ENCODE measurements at regions not wholly inside any gene's neighbourhood (a gene's known extent, or its start where the extent isn't known, plus 50 kb on each side); places are given as distances from the start of the nearest gene placed in this dataset.

DNA sequence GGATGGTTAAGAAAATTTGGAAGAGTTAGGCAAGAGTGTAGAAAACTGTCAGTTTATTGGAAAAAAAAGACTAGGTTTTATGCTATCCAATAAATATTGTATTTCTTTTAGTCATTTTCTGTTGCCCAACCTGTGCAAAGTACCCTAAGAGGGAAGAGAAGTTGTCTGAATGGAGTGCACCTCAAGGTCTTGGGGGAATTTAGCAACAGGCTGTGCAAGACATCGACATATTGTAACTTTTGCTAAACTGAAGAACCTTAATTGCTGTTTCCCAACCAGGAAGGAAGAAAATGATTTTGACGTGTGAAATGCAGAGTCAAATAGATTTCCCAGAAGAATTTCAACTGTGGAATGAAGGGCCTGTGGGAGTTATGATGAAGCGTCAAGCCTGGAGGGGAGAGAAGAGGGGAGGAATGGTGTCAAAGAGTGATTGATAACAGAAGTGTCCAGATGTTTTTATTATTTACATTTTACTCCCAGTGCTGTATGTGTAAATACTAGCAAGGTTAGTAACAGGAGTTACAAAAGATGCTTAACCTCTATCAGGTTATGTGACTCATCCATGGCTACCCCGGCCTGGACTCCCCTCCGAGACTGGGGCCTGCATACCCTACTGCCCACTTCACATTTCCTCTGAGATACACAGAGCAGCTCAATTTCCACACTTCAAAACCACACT is 246.8 kb downstream of the MYLK4 start:
- DNase-seq (ENCODE audit: low read depth): peak; percentile 28

DNA sequence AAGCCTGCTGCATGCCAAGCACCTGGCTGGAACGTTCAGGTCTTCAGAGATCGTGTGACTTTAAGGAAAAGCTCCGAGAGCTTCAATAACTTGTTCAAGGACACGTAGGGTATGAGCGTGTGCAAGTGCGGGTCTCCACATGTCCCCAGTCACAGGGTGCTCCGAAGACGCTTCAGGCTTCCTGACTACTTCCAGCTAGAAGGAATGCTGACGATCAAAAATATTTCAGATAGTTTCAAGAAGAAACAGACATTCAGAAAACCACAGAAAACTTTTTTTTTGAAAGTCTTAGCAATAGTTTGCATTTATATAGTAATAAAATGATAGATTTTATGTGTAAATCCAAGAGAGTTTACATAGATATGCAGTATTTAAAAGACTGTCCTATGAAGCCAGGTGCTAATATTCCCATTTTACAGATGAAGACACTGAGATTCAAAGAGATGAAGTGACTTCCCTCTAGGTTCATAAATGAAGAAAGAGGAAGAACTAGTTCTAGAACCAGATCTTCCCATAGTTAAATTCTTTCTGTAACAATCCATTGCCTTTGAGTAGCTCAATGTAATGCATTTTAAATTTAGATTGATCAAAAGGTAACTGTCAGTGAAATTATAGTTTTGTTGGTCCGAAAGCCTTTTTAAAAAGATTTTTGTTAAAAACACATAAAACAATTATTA is 247.6 kb downstream of the MYLK4 start:
- no peak for DNase-seq (ENCODE audit: low read depth)

DNA sequence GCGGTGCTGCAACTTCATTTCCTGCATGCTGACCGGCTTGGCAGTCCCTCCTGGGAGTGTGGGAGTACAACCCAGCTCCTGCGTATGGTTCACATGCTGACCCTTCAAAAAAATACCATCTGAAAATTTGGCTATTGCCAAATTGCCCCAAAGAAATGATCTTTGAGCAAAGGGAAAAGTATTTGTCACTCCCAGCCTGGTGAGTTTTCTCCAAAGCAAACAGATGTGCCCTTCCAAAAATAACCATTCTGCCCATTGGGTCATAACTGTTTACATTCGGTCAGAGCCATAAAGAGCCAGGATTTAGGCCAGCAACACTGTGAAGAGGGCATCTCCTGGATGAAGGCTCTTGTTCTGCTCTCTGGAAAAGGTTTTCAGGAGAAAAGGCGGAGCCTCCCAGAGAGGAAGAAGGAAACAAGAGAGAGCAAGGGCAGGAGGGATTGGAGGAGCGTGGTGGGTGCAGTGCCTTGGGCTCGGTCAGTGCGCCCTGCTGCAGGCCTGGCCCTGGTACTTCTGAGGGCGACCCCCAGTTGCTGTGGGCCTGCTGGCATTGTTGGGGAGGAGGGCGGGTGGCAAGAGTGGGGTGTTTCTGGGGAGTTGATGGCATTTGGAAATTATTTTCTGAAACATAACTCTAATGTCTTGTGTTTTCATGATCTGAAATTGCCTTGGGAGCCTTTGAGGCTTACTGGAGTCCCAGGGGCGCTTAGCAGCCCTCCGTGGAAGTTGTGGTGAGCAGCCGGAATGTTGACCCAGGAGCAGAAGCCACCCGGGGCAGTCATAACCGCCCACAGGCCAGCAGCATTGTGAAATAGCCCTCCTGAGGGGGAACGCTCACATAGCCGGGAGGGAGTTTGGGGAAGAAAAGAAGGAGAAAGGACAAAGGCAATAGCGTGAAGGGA is 248.4 kb downstream of the MYLK4 start:
- DNase-seq (ENCODE audit: low read depth): no peak

DNA sequence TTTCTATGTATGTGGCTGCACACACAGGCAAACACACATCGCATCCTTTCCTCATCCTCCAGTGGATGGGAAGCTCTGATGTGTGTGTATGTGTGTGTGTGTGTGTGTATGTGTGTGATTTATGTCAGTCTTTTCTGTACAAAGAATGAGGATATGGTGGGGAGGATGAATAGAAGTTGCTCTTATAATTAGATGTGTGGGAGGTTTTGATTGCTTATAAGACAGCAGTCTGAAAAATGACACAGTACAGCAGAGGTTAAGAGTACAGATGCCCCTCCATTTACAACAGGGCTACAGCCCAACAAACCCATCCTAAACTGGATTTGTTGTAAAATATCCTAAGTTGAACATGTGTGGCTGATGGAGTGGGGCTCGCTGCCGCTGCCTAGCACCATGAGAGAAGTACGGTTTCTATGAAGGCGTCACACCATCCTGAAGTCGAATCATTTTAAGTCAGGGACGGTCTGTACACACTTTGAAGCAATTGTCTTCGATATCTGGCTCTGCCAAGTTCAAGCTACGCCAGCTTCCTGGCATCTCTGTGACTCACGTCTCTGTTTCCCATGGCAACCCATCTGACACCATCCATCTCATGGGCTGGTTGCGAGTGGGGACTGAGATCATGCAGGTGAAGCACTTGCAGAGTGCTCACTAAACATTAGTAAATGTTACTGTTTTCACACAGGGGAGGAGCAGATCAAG is 252.6 kb downstream of the MYLK4 start:
- DNase-seq (ENCODE audit: low read depth): peak; percentile 83

DNA sequence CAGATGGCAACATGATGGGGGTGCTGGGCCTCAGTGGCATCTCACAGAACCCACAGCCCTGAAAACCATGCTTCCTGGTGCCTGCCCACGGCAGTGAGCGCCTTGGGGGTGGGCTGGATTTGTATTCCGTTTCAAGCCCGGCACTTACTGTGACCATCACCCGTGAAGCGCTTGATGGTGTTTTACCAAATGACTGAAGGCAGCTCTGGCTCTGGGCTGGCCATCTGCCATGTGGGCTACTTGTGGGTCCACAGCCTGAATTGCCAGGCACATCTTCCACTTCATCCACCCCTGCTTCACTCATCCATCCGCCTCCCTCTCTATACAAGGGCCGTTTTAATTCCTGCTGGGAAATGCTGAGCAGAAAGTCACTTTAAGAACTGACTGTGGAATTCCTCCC is 250.9 kb upstream of the GMDS start:
- DNase-seq (ENCODE audit: low read depth): no peak

DNA sequence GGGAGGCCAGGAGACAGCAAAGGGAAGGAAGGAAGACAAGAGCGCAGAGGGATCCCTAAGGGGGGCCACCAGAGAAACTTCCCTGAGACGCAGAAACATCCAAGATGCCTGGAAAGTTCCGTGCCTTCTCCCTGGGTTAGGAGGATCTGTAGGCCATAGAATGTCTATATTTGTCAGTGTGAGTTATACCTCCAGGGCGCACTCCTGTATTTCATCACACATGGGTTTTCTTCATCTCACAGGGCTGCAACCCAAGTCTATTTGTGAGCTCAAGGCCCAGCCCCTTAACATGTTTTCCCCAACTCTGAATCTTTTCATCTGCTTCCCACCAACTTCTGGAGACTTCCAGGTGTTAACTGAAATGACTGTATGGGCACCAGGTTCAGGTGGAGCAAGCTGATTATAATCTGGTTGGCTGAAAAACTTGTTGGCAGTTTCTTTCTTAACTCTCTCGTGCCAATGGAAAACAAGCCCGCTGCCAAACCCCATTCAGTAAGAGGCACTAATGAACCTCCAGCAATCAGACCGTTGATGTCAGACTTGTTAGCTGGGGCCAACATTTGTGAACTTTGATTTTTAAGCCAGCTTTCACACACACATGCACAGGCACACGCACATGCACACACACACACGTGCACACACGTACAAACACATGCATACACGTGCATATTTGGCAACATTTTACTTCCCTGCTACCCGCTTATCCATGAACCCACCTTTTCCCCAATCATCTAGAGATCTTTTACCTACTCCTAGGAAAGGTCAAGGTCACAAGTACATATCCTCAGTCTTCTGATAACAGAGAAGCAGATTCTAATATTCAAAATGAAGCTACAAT is 247.5 kb upstream of the GMDS start:
- DNase-seq (ENCODE audit: low read depth): no peak

DNA sequence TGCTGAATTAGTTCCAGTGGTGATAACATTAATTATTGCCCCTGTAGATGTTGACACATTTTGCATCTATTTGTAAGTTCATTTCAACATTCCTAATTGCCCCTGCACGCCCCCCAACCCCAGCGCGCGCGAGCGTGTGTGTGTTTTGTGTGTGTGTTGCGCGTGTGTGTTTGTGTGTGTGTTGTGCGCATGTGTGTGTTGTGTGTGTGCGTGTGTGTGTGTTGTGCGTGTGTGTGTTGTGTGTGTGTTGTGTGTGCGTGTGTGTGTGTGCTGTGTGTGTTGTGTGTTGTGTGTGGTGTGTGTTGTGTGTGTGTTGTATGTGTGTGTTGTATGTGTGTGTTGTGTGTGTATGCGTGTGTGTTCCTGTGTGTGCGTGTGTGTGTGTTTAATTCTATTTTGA is 245.7 kb upstream of the GMDS start:
- DNase-seq (ENCODE audit: low read depth): no peak

DNA sequence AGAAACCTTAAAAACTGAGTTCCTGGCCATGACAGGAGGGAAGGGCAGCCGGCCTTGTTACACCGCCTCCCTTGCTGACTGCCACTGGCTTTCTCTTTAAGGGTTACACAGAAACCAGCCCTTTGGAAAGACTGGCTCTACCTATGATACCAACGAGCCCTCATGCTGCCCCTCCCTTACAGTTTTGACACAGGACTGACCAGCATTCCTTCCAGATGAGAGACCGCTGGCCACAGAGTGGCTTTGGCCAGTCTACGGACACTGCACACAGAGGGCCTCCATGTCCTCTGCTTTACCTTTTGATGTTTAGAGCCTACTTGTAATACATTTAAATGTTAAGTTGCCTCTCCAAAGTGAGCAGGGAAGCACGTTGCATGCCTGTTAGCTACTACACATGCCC is 243.2 kb upstream of the GMDS start:
- DNase-seq (ENCODE audit: low read depth): no peak

DNA sequence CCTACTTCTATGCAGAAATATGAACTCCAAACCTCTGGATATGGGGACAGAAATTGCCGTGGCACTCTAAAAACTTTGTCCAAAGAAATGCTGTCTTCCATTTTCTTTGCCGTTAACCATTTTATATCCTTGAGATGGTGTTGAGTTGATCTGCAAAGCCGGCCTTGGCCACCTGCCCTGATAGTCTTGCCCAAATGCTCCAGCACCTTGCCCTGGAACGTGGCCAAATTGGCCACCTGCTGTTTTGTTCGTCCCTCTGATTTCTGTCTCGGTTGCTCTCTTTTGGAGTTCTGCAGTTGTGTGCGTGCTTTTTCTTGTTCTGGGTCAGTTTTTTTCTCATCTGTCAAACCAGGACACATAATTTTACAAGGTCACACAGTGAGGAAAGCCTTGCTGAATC is 239.7 kb upstream of the GMDS start:
- DNase-seq (ENCODE audit: low read depth): no peak

DNA sequence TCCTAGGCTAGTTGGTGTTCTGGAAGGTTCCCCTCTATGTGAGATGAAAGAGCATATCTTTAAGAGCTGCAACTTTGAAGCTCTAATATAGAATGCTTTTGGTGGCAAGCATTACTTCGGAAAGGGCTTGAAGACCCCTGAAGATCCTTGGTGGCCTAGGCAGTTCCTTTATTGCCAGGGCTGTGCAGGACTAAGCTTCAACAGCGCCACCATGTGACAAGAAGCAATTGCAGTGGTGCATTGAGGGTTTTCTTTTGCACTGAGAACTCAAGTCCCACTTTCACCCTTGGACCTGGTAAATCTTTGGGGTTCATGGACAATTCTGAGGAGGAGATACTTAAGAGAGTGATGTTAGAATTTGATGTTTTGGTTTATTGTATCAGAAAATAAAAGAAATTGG is 237.4 kb upstream of the GMDS start:
- DNase-seq (ENCODE audit: low read depth): no peak

DNA sequence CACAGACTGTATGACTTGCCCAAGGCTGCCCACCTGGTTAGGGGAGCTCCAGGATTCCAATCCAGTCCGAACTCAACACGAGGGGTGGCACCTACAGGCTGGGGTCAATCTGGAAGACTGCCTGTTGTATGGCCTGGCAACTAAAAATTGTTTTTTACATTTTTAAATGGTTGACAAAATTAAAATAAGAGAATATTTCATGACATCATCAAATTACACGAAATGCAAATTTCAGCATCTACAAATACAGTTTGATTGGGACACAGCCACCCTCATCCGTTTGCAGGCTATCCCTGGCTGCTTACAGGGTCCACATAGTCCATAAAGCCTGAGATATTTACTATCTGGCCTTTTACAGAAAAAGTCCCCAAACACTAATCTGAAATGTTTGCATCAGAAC is 235.9 kb upstream of the GMDS start:
- no peak for DNase-seq (ENCODE audit: low read depth)

DNA sequence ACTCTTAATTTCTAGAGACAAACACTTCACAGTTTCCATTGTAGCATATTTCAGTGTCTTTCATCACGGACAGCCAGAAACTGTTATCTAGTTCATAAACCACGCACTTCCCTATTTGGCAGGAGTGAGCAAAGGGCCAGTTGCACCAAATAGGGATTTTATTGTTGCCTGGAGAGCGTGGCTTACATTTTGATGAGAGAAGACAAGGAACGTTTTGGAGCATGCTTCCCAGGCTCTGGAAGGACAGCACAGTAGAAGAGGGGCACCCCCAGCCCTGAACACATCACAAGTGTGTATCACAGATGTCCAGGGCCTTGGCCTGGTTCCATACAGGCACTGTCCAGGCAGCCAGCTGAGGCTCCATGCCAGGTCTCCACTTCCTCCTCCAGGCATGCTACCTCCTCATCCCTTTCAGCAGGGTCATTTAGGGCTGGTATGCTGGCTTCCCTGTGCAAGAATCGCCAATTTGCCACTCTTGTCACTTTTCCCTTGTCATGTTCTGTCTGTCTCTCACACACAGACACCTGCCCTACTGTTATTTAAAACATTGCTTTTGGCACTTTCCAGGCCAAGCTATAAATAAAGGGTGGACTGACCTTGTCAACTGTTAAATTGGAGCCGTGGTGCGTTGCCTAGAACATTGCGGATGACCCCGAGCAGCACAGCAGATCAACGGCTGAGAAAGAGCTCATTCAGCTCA is 235.0 kb upstream of the GMDS start:
- DNase-seq (ENCODE audit: low read depth): no peak

DNA sequence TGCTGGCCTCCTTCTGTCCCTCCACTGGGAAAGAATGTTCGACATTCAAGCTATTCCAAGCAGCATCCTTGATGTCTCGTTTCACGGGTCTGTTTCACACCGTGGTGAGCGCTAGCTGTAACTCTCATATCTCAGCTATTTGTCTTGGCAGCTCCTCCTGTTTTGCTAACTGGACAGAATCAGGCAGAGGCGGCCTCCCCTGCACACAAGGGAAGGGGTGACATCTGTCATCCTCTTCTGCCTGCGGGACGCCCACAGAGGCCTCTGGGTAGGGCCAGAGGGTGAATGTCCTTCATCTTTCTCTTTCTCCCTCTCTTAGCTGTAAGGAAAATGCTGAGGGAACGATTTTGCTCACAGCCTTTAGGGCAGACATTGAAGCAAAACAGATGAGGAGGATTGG is 232.8 kb upstream of the GMDS start:
- no peak for DNase-seq (ENCODE audit: low read depth)

DNA sequence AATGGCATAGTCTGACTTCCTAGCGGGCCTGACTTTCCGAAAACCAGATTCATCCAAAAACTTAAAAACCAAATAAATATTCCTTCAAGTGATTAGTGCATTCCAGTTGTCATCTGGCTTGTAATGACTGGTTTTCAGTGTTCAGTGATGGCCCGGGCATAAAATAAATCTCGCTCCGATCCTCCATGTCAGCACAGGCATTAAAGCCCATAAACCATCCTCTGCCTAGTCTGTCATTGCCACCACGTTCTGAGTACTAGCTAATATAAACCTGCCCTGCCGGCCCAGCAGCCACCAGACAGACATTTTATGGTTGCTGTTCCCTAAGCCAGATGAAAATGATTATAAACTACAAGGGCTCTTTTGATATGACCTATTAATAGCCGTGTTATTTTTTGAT is 232.3 kb upstream of the GMDS start:
- DNase-seq (ENCODE audit: low read depth): no peak

DNA sequence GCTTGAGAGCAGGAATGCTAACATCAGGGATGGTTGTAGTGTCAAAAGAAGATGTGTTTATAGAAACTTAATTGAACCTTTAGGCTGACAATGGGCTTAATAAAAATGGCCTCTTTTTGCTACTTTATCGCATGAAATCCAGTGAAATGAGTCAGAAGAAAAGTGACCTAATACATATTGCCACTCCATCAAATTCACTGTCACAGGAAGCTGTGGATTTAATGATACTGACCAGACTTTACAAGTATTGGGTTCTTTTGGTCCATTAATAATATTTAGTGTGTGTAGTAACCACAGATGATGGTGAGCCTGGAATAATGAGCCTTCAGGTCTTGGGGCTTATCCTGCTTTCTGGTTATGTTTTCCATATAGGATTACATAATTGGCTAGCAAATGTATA is 231.8 kb upstream of the GMDS start:
- no peak for DNase-seq (ENCODE audit: low read depth)

DNA sequence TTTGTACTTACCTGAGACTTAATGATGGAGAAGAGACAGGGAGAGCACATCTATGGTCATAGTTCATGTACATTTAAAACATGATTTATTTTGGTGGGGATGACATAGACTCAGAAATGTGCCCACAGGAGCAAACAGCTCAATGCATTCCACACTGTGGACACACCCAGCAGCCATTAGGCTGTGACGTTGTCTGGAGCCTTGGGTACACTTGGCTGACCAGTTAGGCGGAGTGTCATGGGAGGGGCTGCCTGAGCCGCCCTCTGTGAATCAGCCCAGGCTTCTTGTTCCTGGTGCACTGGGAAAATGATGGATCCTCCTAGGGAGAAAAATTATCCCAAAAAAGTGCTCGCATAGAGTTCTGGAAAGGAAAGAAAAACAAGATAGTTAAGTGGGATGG is 231.0 kb upstream of the GMDS start:
- no peak for DNase-seq (ENCODE audit: low read depth)

DNA sequence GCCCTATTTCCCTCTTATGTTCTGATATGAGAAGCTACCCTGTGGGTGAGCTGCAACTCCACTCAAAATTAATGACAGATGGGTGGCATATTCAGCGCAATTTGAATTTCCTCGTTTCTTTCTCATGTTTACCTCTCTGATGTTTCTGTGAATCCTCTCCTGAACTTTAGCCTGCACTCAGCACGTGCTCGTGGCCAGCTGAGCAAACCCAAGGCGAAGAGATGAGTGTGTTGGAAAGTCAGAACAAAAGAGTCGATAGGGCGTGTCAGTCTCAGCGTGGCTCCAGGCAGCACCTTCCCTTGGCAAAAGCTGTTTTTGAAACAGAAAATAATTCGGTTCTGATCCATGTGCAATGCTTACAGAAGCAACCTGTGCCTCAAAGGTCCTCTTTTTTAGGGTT is 226.1 kb upstream of the GMDS start:
- DNase-seq (ENCODE audit: low read depth): no peak

DNA sequence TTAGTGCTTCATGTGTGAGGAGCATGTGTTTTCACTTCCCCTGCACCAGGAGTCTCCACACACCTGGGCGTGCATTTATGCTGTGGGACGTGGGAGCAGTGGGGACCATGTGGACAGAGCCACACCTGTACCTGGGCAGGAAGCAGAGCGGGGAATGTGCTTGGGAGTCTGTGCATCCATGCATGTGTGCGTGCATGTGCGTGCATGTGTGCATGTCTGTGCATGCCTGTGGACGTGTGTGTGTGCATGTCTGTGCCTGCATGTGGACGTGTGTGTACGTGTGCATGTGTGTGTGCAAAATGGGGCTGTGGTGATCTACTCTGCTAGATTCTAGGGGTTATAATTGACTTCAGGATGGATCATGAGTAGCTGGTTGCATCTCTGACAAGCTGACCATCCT is 224.0 kb upstream of the GMDS start:
- no peak for DNase-seq (ENCODE audit: low read depth)

DNA sequence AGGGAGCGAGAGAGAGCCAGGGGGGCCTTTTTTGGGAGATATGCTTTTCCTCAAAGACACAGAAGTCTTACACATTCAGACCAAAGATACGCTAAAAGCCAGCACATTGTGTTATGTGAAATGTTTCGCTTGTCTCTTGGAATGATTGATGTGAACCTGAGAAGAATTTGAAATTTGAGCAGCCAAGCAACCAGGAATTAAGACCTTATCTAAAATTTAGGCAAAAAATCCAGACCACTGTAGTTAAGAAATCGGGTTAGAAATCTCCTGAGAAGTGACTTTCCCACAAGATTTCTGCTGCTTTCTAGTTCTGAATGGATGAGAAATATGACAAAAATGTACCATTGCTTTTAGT is 223.2 kb upstream of the GMDS start:
- DNase-seq (ENCODE audit: low read depth): no peak

DNA sequence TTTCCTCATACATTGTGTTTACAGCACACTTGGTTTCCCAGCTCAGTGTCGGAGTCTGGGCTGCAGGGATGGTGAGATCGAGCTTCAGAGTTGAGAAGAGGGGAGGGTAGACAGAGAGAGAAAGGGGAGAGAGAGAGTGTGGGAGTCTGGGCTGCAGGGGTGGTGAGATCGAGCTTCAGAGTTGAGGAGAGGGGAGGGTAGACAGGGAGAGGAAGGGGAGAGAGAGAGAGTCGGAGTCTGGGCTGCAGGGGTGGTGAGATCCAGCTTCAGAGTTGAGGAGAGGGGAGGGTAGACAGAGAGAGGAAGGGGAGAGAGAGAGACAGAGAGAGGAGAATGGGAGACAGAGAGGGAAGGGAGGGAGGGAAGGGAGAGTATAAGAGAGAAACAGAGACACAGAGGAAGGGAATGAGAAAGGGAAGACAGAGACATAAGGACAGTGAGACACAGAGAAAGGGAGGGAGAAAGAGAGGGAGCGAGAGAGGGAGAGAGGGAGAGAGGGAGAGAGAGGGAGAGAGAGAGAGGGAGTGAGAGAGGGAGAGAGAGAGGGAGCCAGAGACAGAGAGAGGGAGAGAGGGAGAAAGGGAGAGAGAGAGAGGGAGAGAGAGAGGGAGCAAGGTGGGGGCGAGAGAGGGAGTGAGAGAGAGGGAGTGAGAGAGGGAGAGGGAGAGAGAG is 222.7 kb upstream of the GMDS start:
- no peak for DNase-seq (ENCODE audit: low read depth)
